PC-9 (cell line): ENCODE measurements at regions not wholly inside any gene's neighbourhood (a gene's known extent, or its start where the extent isn't known, plus 50 kb on each side); places are given as distances from the start of the nearest gene placed in this dataset.

Source experiments
- BruUV-seq: library from RNA; stranded (reverse); fragments of 400-500 nt; replicated peaks from 2 replicates; lab custom pipeline; 2021; lab: Mats Ljungman, UMichigan
- CTCF ChIA-PET: fragments of 300-600 bp; sonication (Branson Sonifier 250); formaldehyde crosslinking; loops from one replicate; lab custom pipeline; 2022; ENCODE audit warnings: antibody characterized with exemption; lab: Charles Lee
- POLR2A ChIA-PET: fragments of 300-600 bp; sonication (Branson Sonifier 250); formaldehyde crosslinking; loops from one replicate; lab custom pipeline; 2022; ENCODE audit warnings: antibody characterized with exemption; ENCODE audit not compliant: unreplicated experiment; lab: Charles Lee
- DNase-seq, 2 experiments: peaks; one replicate each; pipeline versions ENCODE4 v3.0.0 to v3.0.0-alpha.2; 2015 to 2022; ENCODE audit warnings: mixed read lengths in 1 of 2
- H2AFZ ChIP-seq: fragments of 200-600 bp; sonication (generic); 2 replicates; pipeline ENCODE4 v1.8.1; 2017; ENCODE audit warnings: antibody characterized with exemption
- H3F3A ChIP-seq: fragments of 200-600 bp; sonication (generic); 2 replicates; pipeline ENCODE4 v1.8.1; 2017; ENCODE audit warnings: antibody characterized with exemption, mild to moderate bottlenecking, low read depth; ENCODE audit not compliant: insufficient read depth
- H3K27ac ChIP-seq: fragments of 200-600 bp; sonication (generic); 2 replicates; pipeline ENCODE4 v1.6.1; 2016; ENCODE audit warnings: mixed run types
- H3K27me3 ChIP-seq: fragments of 200-600 bp; sonication (generic); 2 replicates; pipeline ENCODE4 v1.6.1; 2016; ENCODE audit warnings: low read depth, mixed run types; ENCODE audit not compliant: insufficient read depth
- H3K36me3 ChIP-seq: fragments of 200-600 bp; sonication (generic); 2 replicates; pipeline ENCODE4 v1.6.1; 2016; ENCODE audit warnings: low read depth, mixed run types
- H3K4me1 ChIP-seq: fragments of 200-600 bp; sonication (generic); replicated peaks from 2 replicates; pipeline ENCODE4 v1.6.1; 2016; ENCODE audit warnings: mixed run types; ENCODE audit not compliant: insufficient read depth
- H3K4me2 ChIP-seq: fragments of 200-600 bp; sonication (generic); 2 replicates; pipeline ENCODE4 v1.6.1; 2017; ENCODE audit warnings: mixed run types
- H3K4me3 ChIP-seq: fragments of 200-600 bp; sonication (generic); 2 replicates; pipeline ENCODE4 v1.6.1; 2016; ENCODE audit warnings: mixed run types
- H3K79me2 ChIP-seq: fragments of 200-600 bp; sonication (generic); 2 replicates; pipeline ENCODE4 v1.6.1; 2017; ENCODE audit warnings: low read depth, mixed run types
- H3K9me2 ChIP-seq: fragments of 200-600 bp; sonication (generic); 2 replicates; pipeline ENCODE4 v1.8.1; 2017; ENCODE audit warnings: mild to moderate bottlenecking; ENCODE audit not compliant: insufficient read depth
- H3K9me3 ChIP-seq: fragments of 200-600 bp; sonication (generic); 2 replicates; pipeline ENCODE4 v1.8.1; 2016; ENCODE audit warnings: low read depth; ENCODE audit not compliant: insufficient read depth
- H4K20me1 ChIP-seq: fragments of 200-600 bp; sonication (generic); 2 replicates; pipeline ENCODE4 v1.8.1; 2017; ENCODE audit not compliant: insufficient read depth
- CTCF ChIP-seq: fragments of 200-600 bp; sonication (generic); conservative IDR thresholded peaks from 2 replicates; pipeline ENCODE4 v1.6.1; 2017; ENCODE audit warnings: mixed run types, antibody characterized with exemption, mild to moderate bottlenecking, moderate library complexity
- EZH2 ChIP-seq: fragments of 200-600 bp; sonication (generic); IDR thresholded peaks from 2 replicates; pipeline ENCODE4 v1.8.0; 2017; ENCODE audit warnings: antibody characterized with exemption, low read depth
- intact Hi-C: fragments of 100-400 bp; cut with micrococcal nuclease; formaldehyde crosslinking; loops from one replicate; pipeline ENCODE4 v1.10.0; 2022; ENCODE audit not compliant: unreplicated experiment

- no peak overlapping the region for H3K27ac ChIP-seq
- no peak overlapping the region for H2AFZ ChIP-seq
- no peak for DNase-seq
- H3K79me2 ChIP-seq = no peaks in the 10 kb centered on the region
- CTCF ChIA-PET = no interaction called here
- no peak for TF ChIP-seq CTCF
- no peak for TF ChIP-seq EZH2
- intact Hi-C loops = no loop called here
- no peaks in the 10 kb centered on the region for H3K36me3 ChIP-seq
- H3K9me3 ChIP-seq = 0 out of 2 replicates have a peak, but pooled peaks cover 6% of the 10 kb centered on the region
- H3F3A ChIP-seq = no peaks in the 10 kb centered on the region
- no peaks in the 10 kb centered on the region for H3K4me1 ChIP-seq
- H4K20me1 ChIP-seq = no peaks in the 10 kb centered on the region
- no peaks in the 10 kb centered on the region for H3K27me3 ChIP-seq
- POLR2A ChIA-PET = no interaction called here
- no peak overlapping the region for H3K4me3 ChIP-seq
- H3K9me2 ChIP-seq = no peaks in the 10 kb centered on the region
- no TSS peak for BruUV-seq
- H3K4me2 ChIP-seq = no peak overlapping the region
Measured at GRCh38 chr2:220779511-220779910, 792.6 kb downstream of the EPHA4 start.

GRCh38 chr2:220779931-220780330 is 792.2 kb downstream of the EPHA4 start:
- Histone ChIP-seq H3K4me1 (no peaks in the 10 kb centered on the region), H4K20me1 (no peaks in the 10 kb centered on the region), H3F3A (no peaks in the 10 kb centered on the region), H3K9me3 (0 out of 2 replicates have a peak, but pooled peaks cover 6% of the 10 kb centered on the region), H2AFZ (no peak overlapping the region), H3K4me3 (no peak overlapping the region), H3K27me3 (no peaks in the 10 kb centered on the region), H3K36me3 (no peaks in the 10 kb centered on the region), H3K4me2 (no peak overlapping the region), H3K79me2 (no peaks in the 10 kb centered on the region), H3K27ac (no peak overlapping the region), H3K9me2 (no peaks in the 10 kb centered on the region)
- CTCF ChIA-PET = no interaction called here
- TF ChIP-seq CTCF (no peak), EZH2 (no peak)
- POLR2A ChIA-PET = no interaction called here
- DNase-seq = no peak
- no TSS peak for BruUV-seq
- intact Hi-C loops = no loop called here

- CTCF ChIA-PET = no interaction called here
- Histone ChIP-seq H3K79me2 (no peaks in the 10 kb centered on the region), H3K36me3 (no peaks in the 10 kb centered on the region), H3K27ac (no peak overlapping the region), H3K27me3 (no peaks in the 10 kb centered on the region), H3K9me3 (0 out of 2 replicates have a peak, but pooled peaks cover 6% of the 10 kb centered on the region), H3K9me2 (no peaks in the 10 kb centered on the region), H3K4me2 (no peak overlapping the region), H3K4me3 (no peak overlapping the region), H3F3A (no peaks in the 10 kb centered on the region), H2AFZ (no peak overlapping the region), H4K20me1 (no peaks in the 10 kb centered on the region), H3K4me1 (no peaks in the 10 kb centered on the region)
- no TSS peak for BruUV-seq
- no peak for DNase-seq
- POLR2A ChIA-PET = no interaction called here
- intact Hi-C loops = no loop called here
- TF ChIP-seq EZH2 = no peak
- no peak for TF ChIP-seq CTCF
Measured at GRCh38 chr2:220781622-220782241, 790.4 kb downstream of the EPHA4 start.
